ENCODE measurements at regions not wholly inside any gene's neighbourhood (a gene's known extent, or its start where the extent isn't known, plus 50 kb on each side); places are given as distances from the start of the nearest gene placed in this dataset.

DNA sequence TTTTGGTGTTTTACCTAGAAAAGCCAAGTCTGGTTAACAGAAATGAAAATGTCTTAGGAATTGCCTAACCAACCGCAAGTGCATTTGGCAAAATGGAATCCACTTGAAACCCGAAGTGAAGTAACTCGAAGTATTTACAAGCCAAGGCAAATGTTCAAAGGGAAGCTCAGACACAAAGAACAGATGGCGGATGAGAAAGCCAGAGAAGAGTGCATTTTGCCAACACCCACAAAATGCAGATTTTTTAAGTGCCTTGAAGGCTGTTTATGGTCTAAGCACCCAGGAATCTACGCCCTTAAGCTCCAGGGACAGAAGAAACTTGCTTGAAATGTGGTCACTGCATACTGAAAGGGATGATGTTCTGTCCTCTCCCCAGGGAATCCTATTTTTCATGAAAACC lies 70.0 kb upstream of the TBXT start:
- TF ChIP-seq POLR2A (IDR thresholded peaks at IDR 0.05; ENCODE audit: low read length) (no peak), GATA1 (IDR thresholded peaks at IDR 0.05; ENCODE audit: low read depth, low read length) (no peak)
